HG03196 (cell line): ENCODE measurements at regions not wholly inside any gene's neighbourhood (a gene's known extent, or its start where the extent isn't known, plus 50 kb on each side); places are given as distances from the start of the nearest gene placed in this dataset.
"Not testable (repeated sequence)": the region's sequence is repeated elsewhere in the genome, so short reads cannot be mapped to it uniquely, and the experiment has no call there.

Experiments
- ATAC-seq: cut with Tn5 transposase; IDR thresholded peaks from one replicate; pipeline ENCODE4 v1.9.1; 2021; ENCODE audit not compliant: unreplicated experiment

DNA sequence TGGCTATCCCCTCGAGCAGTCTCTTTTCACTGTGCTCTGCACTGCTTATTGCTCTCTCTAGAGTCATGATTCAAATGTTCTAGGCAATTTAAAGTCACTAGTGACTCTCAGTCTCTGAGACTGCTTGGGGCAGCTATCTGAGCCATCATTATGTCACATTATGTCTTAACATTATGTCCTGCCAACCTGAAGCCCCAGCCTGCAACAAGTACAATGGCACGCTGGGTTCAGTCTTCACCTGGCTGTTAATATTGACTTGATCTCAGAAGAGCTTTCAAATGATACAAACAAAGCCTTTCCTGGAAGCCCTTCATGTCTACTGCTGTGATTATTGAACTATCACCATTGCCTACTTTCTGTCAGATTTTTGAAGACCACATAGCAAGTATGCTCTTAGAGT is 128.1 kb upstream of the GRM7 start:
- no peak for ATAC-seq

DNA sequence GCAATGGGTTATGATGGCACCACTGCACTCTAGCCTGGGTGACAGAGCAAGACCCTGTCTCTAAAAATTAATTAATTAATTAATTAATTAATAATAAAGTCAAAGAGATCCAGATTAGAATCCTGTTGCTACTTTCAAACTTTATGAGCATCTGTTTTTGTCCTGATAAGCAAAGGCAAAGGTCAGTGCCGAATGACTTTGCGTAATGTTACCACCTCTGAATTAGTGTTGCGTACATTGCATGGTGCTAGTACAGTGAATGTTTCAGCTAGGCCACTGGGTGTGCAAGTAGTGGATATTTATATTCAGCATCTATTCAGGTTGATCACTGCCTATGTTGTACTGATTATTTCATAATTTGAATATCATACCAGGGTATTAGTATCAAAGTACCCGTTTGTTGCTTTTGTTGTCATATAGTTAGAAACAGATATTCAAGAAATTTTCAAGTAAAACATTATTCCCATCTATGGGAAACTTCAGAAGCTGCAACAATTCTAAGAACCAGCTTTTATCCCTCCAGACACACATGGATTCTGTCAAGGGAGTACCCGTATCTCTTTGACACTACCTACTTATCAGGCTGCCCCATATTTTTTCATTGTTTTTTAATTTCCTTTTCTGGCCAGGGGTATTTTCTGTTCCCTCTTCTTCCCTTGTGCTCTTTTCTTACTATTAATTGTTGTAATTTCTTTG is 127.1 kb upstream of the GRM7 start:
- ATAC-seq, result no peak

DNA sequence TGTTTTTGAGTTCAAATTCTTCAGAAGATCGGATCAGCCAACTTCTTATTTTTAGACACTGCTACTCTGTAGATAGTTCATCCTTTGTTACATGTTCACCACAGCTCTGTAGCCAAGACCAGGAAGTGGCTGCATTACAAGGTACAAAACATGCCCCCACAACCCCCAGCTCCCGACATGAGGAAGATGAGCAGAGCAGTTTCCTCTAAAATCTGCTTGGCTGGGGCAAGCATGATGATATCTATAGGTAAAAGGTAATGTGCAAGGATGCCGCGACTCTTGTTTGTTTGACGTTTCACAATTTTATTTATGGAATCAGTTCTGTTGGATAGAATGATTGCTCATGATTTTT is 126.5 kb upstream of the GRM7 start:
- no peak for ATAC-seq

DNA sequence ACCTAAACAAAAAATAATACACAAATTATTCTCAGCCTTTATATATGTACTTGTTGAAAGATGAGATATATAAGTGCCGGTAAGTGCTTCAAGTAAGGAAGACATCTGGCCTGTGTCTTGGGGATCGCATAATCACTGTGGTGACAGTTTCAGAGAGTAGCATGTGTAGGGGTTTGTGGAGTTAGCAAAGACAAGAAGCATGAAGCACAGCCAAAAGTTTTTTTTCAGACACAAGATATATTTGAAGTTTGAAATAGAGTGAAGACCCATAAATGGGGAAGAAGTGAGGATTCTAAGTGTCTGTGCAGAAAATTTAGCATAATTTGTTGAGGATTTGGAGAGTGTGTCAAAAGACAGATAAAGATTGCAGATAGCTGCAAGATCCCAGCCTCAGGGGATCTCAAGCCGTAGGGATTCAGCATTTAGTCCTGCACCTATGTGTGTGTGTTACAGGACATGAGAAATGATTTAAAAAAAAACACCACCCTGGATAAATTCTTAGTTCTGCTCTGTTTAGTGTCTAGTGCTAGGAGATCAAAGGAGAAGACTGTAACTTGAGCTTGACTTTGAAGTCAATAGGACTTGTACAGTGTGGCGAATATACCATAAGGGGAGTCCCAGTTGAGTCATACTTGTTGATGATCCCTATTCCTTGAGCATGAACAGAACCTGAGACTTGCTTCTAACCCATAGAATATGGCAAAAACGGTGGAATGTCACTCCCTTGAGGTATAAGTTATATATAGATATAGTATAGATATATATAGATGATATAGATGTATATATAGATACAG is 123.9 kb upstream of the GRM7 start:
- no peak for ATAC-seq

DNA sequence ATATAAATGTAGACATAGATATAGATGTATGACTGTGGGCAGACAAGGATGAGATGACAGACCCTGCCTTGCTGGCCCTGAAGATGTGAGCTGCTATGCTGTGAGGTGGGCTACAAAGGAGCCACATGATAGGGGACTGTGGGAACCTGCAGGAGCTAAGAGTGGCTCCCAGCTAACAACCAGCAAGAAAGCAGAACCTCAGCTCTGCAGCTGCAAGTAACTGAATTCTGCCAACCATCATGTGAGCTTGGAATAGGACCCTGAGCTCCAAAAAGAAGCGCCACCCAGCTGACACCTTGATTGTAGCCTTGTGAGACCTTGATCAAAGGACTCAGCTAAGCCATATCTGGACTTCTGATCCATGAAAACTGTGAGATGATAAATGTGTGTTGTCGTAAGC is 123.3 kb upstream of the GRM7 start:
- no peak for ATAC-seq

DNA sequence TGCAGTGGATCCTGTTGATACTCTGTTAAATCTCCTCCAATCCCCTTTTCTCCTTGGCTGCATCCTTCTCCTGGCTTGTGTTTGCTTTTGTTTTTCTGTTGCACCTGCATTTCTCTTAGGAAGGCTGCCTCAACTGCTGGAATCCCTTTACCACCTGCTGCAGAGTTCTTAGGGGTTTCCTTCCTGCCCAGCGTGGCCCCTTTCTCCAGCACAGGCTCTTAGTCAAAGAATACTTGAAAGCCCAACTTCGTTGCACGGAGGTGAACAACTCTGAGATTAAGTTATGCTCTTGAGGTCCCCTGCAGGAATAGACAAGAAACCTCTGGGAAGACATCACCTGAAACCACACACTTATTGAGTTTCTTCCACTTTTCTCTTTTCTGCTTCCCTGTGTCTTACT is 121.6 kb upstream of the GRM7 start:
- ATAC-seq, result no peak

DNA sequence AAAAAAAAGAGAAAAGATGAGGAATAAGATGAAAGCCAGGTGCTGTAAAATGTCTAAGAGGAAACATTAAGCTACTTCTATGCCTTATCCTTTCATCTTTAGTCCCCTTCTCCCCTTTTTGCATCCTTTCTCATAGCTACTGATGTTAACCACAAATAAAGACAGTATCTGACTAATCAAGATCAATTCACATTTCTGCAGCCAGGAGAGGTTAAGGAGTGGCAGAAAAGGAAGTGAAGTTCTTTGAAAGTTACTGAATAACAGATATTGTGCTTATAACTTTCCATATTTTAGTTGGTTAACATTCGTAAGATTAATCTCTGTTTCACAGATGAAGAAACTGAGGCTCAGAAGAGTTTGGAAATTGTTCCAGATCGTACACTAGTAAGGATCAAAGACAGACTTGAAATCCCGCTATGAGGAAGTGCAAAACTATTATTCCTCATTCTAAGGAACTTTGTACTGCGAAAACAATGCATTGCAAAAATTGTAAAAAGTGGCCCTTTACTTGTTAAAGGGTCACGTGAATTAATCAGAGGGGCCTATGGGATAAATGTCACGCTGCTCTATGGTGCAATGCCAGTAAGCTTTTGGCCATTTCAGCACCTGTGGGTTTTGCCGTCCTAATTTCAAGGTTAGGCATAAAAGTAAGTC is 117.7 kb upstream of the GRM7 start:
- ATAC-seq, result no peak

DNA sequence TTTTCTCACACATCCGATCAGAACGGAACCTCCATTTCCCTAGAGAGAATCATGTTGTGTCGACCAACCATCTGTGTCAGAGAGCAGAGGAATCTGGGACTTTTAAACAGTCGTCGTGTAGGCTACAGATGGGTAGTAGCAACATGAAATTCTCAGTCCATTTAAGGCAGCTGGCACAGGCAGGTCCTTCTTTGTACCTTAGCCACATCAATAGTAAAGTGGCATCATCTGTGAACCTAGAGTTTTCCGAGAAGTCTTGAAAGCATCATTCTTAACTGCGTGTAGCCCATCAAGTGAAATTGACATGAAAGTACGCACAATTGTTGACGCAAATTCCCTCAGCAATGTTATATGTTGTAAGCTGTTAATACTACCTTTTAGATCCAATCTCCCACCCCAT is 114.5 kb upstream of the GRM7 start:
- ATAC-seq, result no peak

DNA sequence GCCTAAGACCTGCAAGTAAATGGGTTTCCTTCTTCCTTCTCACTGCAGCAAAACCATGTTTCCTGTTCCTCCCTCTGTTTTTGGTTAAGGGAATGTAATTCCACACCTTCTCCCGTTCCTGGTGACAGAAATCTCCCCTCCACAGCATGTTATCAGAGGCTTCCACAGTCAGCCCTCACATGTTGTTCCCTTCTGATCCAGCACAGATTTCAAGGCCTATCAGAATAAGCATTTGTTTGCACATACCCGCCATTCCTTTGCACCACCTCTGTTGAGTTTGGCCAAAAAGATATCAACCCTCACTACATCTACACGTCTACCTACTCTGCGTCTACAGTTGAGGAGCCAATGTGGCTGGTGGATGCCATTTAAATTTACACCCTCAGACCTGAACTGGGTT is 113.9 kb upstream of the GRM7 start:
- no peak for ATAC-seq

DNA sequence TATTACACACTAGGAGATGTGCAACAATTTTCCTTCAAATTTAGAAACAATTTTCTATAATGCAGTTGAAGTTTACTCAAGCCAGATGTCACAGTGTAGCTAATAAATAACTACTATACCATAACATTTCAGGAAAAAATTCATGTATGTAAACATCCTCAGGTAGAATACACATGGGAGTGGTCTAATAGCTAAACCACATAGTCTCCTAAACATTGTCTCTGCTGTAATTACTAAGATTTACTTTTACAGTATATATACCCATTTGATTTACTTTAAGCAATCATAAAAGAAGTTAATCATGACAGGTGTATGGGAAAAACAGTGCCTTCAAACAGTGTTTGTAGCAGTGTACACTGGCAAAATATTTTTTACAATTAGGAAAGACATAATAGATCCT is 110.1 kb upstream of the GRM7 start:
- ATAC-seq, result no peak

DNA sequence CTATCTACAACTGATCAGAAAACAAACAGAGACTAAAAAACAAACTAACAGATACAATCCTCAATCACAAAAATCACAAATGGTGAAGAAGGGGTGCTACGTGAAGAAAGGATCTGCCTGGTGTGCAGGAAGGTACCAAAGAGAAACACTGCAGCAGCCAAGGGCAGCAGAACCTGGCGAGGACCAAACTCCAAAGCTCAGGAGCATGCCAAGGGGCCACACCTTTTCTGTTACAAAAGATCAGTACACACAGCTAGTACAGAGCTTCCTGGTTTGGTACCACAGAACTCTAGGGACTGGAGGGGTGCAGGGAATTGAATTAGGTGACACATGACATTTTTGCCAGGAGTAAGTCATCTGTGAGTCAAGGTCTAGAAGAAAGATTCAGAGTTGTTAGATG is 107.4 kb upstream of the GRM7 start:
- ATAC-seq, result no peak

DNA sequence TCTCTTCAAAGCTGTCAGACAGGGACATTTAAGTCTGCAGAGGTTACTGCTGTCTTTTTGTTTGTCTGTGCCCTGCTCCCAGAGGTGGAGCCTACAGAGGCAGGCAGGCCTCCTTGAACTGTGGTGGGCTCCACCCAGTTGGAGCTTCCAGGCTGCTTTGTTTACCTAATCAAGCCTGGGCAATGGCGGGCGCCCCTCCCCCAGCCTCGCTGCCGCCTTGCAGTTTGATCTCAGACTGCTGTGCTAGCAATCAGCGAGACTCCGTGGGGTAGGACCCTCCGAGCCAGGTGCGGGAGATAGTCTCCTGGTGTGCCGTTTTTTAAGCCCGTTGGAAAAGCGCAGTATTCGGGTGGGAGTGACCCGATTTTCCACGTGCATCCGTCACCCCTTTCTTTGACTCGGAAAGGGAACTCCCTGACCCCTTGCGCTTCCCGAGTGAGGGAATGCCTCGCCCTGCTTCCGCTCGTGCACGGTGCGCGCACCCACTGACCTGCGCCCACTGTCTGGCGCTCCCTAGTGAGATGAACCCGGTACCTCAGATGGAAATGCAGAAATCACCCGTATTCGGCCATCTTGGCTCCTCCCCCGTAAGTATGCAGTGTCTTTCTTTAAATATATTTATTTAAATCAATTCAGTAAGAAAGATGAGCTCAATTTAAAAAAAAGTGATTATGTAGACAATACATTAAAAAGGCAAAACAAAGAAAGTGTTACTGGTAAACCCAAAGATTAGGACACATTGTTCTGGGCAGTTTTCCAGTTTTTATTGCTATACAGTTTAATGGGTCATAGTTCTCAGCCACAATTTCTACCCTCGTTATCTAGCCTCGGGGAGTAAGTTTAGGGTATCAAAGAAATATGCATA is 91.2 kb upstream of the GRM7 start:
- ATAC-seq, result not testable (repeated sequence)

DNA sequence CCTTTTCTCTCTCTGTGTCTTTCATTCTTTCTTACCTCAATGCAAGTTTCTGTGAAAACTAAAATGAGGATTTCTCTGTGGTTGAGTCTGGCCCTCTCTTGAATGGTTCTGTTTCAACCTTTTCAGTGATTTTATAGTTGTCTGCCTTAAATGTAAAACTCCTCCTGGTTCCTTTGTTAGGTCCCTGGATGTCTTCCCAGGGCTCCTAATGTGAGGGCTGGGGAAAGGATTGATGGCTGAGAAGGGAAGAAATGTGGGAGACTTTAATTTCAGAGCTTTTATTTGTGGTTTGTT is 90.6 kb upstream of the GRM7 start:
- ATAC-seq, result no peak

DNA sequence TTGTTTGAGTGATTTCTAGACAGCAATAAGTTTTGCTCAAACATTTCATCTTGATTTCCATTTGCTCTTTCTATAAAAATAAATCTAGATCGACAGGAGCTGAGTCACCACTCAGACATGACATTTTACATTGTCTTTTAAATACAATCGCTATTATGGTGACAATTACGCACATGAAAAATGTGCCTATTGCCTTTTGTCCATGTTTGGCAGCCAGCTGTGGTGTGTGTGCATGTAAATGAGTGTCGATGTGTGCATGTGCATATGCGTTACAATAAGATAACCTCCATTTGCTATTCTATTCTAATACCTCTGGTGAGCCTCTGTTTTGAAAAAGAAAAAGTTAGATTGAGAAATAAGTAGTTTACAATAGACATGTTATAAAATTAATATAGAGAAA is 89.7 kb upstream of the GRM7 start:
- no peak for ATAC-seq

DNA sequence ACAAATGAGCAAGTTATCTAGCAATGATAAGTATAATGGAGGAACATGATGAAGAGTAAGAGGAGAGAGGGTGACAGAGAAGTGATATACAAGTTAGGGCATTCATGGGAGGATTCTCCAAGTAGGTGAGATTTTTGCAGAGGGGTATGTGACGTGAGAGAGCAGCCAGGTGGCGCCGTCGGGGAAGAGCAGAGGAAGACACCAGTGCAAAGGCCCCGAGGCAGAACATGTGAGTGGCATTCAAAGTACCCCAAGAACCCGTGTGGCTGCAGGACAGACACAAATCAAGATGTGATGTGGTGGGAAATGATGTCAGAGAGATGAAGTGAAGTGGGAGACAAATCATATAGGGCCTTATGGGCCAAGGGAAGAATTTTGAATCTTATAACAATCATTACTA is 81.8 kb upstream of the GRM7 start:
- ATAC-seq, result no peak

DNA sequence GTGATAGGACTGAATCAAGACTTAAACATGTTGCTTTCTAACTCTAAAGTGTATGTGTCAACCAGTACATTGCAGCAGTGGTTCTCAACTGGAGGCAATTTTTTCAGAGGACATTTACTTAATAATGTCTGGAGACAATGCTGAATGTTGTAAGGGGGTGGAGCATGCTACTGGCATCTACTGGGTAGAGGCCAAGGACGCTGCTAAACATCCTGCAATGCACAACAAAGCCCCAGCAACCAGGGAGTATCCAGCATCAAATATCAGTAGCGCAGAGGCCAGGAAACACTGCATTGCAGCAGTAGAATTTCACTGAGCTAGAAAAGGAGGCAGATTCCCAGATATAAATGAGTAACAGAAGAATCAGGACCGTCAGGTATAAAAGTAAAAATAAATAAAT is 79.8 kb upstream of the GRM7 start:
- no peak for ATAC-seq

DNA sequence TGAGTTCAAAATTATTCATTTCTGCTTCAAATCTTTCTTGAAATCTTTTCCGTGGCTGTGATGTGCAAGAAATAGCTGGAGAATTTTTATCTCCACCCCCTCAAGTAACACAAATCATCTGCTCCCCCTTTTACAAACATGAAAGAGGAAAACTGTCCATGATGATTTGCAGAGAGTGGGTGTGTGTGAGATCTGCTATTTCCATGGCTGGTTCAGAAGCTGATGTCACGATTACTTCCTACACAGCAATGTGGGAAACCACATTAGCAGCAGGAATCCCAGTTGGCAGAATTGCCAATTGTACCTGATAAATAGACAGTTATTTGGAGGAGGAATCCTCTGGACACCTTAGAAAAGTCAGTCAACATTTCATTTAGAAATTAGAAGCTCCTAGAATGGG is 75.2 kb upstream of the GRM7 start:
- no peak for ATAC-seq

DNA sequence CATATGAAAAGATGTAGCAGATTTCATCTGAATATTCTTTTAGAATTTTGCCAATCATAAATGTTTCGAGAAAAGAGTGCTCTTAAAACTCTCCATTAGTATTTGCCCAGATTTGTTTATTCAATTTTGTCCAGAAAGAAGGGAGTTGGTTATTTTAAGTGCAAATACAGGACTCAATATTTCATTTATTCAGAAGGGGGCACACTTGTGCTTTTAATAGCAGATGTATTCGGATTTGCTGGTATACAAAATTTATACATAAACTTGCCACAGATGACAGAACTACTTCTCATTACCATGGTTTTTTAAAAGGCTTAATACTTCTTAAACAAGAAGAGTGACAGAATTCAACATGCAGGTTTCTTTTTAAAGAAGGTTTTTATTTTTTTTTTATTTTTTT is 69.8 kb upstream of the GRM7 start:
- ATAC-seq, result no peak

DNA sequence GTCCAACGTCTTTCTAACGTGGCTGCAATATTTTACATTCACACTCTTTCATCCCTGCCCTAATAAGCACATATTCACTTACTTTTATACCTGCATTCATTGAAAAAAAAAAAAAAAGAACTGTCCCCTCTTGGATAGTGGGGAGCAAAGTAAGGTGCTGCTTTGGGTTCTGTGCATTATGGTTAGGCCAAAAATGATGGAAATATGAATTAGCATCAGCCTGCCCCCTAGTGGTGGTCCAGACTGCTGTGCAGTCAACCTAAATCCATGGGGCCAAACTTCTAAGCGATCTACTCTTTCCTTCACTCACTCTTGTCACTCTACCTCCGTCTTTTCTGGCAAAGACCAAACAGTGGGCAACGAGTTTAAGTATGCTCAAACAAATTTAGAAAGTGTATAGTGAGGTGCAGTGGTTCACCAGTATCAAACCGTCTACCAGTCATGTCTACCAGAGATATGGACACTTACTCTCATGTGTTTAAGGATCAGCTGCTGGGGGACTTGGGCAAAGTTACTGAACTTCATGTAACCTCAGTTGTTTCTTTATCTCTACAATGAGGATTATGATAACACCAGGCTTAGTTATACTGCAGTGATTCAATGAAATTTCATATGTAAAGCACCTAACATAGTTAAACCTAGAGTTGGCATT is 61.5 kb upstream of the GRM7 start:
- peak; percentile 71 for ATAC-seq

DNA sequence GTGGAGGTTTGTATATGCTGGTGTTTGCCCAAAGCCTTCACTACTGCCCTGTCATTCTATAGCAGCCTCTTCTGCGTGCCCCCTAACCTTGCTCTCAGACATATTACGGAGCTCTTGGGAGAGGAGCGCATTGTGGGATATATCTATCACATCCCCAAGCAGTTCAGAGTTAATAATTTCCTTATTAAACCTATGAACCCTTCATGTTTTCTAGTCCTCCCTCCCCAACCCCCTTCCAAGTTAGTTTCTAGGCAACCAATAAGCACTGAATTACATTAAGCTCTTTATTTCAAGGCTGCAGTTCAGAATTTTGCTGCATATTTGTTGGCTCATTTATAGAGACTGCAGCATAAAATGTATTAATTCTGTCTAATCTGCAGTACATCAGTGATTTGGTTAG is 57.3 kb upstream of the GRM7 start:
- ATAC-seq, result no peak

DNA sequence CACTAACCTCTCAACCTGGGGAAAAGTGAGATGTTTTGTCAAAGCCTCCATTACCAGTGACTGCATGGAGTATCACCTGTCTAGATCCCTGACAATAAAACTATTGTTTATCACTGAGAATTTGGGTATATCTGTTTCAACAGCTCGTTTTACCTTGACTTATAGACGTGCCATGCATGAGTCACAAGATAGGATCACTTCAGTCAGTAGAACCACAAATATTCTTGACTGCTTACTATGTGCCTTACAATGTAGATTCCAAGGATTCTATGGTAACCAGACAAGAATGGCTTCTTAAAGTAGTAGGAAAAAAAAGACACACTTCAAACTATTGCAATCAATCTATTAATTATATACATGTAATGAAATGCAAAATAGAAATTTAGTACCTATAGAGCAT is 55.7 kb upstream of the GRM7 start:
- no peak for ATAC-seq
